Astrocyte of the spinal cord (primary cell): ENCODE measurements at regions not wholly inside any gene's neighbourhood (a gene's known extent, or its start where the extent isn't known, plus 50 kb on each side); places are given as distances from the start of the nearest gene placed in this dataset.
"Not testable (repeated sequence)": the region's sequence is repeated elsewhere in the genome, so short reads cannot be mapped to it uniquely, and the experiment has no call there.

Source experiments
- DNase-seq: peaks from one replicate; pipeline ENCODE4 v3.0.0; 2011; ENCODE audit warnings: low read depth, low spot score
- H3K4me3 ChIP-seq: 2 replicates; pipeline ENCODE4 v1.5.1; 2011; ENCODE audit warnings: low read depth, mild to moderate bottlenecking, low read length, moderate library complexity
- in situ Hi-C: cut with HindIII; loops from 2 replicates; pipeline ENCODE4 v1.10.0; 2017; ENCODE audit warnings: low sequenced_read_pairs
- TF ChIP-seq, protein P1 (sequence below): IDR thresholded peaks from 2 replicates; pipeline ENCODE4 v1.5.1; 2012; ENCODE audit warnings: low read depth, mild to moderate bottlenecking, low read length, inconsistent platforms

- in situ Hi-C loops: no loop called here
- peak; percentile 55 for DNase-seq
Observed at GRCh38 chr5:166722939-166723338, 1568.5 kb upstream of the WWC1 start.

DNA sequence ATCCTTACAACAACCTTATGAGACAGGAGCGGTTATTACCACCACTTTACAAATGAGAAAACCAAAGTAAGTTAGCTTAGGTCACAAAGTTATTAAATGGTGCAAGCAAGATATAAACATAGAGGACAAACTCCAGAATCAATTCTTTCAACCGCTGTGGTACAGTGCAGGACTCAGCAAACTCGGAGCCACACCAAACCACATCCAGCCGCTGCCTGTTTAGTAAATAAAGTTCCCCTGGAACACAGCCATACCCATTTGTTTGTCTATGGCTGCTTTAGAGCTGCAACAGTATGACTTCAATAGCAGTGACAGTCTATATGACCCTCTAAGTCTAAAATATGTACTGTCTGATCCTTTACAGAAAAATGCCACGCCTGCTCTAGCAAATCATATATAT is 1567.2 kb upstream of the WWC1 start:
- H3K4me3 ChIP-seq: no peak overlapping the region
- in situ Hi-C loops: no loop called here
- TF ChIP-seq, protein P1, sequence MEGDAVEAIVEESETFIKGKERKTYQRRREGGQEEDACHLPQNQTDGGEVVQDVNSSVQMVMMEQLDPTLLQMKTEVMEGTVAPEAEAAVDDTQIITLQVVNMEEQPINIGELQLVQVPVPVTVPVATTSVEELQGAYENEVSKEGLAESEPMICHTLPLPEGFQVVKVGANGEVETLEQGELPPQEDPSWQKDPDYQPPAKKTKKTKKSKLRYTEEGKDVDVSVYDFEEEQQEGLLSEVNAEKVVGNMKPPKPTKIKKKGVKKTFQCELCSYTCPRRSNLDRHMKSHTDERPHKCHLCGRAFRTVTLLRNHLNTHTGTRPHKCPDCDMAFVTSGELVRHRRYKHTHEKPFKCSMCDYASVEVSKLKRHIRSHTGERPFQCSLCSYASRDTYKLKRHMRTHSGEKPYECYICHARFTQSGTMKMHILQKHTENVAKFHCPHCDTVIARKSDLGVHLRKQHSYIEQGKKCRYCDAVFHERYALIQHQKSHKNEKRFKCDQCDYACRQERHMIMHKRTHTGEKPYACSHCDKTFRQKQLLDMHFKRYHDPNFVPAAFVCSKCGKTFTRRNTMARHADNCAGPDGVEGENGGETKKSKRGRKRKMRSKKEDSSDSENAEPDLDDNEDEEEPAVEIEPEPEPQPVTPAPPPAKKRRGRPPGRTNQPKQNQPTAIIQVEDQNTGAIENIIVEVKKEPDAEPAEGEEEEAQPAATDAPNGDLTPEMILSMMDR: no peak
- DNase-seq: no peak

More at GRCh38 chr5:166722939-166723338, 1568.5 kb upstream of the WWC1 start:
- TF ChIP-seq, protein P1: no peak
- no peak overlapping the region for H3K4me3 ChIP-seq

DNA sequence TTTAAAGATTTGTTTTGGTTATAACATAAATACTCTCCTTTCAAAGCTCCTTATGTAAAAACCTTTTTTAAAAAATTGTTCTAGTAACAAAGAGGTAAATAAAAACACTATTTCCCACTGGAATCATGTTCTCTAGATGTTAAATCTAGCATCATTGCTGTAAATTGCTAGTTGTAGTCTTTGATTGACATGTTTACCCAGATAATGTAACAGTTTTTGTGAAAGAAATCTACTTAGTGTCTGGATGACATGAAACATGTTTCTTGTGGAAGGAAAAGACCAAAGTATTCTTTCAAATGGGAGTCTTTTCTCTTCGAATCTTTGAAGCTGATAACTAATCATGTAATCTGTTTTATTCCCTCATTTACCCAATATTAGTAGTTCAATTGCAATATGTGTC is 1565.9 kb upstream of the WWC1 start:
- no peak overlapping the region for H3K4me3 ChIP-seq
- no peak for DNase-seq
- in situ Hi-C loops: no loop called here
- TF ChIP-seq, protein P1: no peak

GRCh38 chr5:166726406-166726805 is 1565.0 kb upstream of the WWC1 start:
- H3K4me3 ChIP-seq: no peak overlapping the region
- TF ChIP-seq, protein P1: no peak
- in situ Hi-C loops: no loop called here
- no peak for DNase-seq

- in situ Hi-C loops, DNase-seq, H3K4me3 ChIP-seq: not testable (repeated sequence)
Observed at GRCh38 chr5:166742951-166743350, 1548.5 kb upstream of the WWC1 start.

- TF ChIP-seq, protein P1: no peak
- in situ Hi-C loops: no loop called here
- no peak overlapping the region for H3K4me3 ChIP-seq
- DNase-seq: no peak
Observed at GRCh38 chr5:166746506-166746905, 1544.9 kb upstream of the WWC1 start.

DNA sequence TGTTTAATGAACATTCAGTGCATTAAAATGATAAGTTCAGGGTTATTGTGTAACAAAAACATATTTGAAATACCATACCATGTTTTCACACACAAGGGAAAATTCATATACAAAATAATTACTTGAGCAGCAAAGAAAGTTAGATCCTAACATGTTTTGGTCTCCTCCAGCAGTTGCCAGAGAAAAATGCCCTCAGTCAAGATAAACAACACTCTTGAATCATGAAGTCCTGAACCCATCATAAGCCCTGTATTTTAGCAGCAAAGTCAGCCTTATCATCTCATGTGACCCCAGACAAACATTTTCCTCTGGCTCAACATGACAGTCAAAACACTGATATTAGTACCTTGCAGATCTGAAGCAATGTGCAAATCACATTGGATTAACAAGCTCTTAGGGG is 1541.1 kb upstream of the WWC1 start:
- H3K4me3 ChIP-seq: no peak overlapping the region
- in situ Hi-C loops: no loop called here
- DNase-seq: no peak
- TF ChIP-seq, protein P1: no peak
